Esophagus muscularis mucosa (tissue), 4 donors: ENCODE measurements at regions not wholly inside any gene's neighbourhood (a gene's known extent, or its start where the extent isn't known, plus 50 kb on each side); places are given as distances from the start of the nearest gene placed in this dataset.

Source experiments
- DNase-seq: peaks from one replicate; pipeline ENCODE4 v3.0.0-alpha.2; 2017; ENCODE audit errors: extremely low spot score
- H3K27ac ChIP-seq, 4 donors: fragments of 200-600 bp; sonication (generic); replicated peaks in 1 of 4; 1 replicate in 3 of 4; 2 replicates in 1 of 4; pipeline ENCODE4 v1.5.1; 2016 to 2019; ENCODE audit warnings: mild to moderate bottlenecking in 1 of 4
- H3K27me3 ChIP-seq, 4 donors: fragments of 200-600 bp; sonication (generic); one replicate each; pipeline versions ENCODE4 v1.5.1 to v1.6.0; 2016 to 2019
- H3K36me3 ChIP-seq, 4 donors: fragments of 200-600 bp; sonication (generic); one replicate each; pipeline ENCODE4 v1.5.1; 2016 to 2019
- H3K4me1 ChIP-seq, 4 donors: fragments of 200-600 bp; sonication (generic); one replicate each; pipeline ENCODE4 v1.5.1; 2016 to 2019
- H3K4me3 ChIP-seq, 4 donors: fragments of 200-600 bp; sonication (generic); 1 replicate in 2 of 4; 2 replicates in 2 of 4; pipeline ENCODE4 v1.5.1; 2016 to 2019; ENCODE audit warnings: mild to moderate bottlenecking in 4 of 4, moderate library complexity in 1 of 4
- H3K9me3 ChIP-seq, 4 donors: fragments of 200-600 bp; sonication (generic); 1 replicate in 3 of 4; 2 replicates in 1 of 4; pipeline ENCODE4 v1.5.1; 2016 to 2019
- EP300 ChIP-seq: sonication (generic); formaldehyde crosslinking; IDR thresholded peaks from one replicate; pipeline ENCODE4 v1.6.1; 2017; ENCODE audit warnings: antibody characterized with exemption
- POLR2A ChIP-seq: fragments of 450-650 bp; IDR thresholded peaks from one replicate; pipeline ENCODE4 v1.6.1; 2017; ENCODE audit warnings: antibody characterized with exemption, moderate library complexity, mild to moderate bottlenecking, low read depth
- POLR2AphosphoS5 ChIP-seq, 2 donors: sonication (generic); formaldehyde crosslinking; IDR thresholded peaks; one replicate each; pipeline ENCODE4 v1.6.1; 2017; ENCODE audit warnings: antibody characterized with exemption in 2 of 2
- WGBS: methylation state at CpG from one replicate; pipeline ENCODE4 v1.1.5; 2018; 5-methylcytosine and 5-hydroxymethylcytosine counted together
- intact Hi-C: fragments of 100-400 bp; cut with DNase I; formaldehyde crosslinking; loops from one replicate; pipeline ENCODE4 v1.15.1; 2023
- TF ChIP-seq, protein P1 (sequence below), 3 experiments: fragments of 200-600 bp in 2 of 3; fragments of 450-650 bp in 1 of 3; sonication (generic) in 2 of 3; IDR thresholded peaks; one replicate each; pipeline ENCODE4 v1.5.1; 2017 to 2019; ENCODE audit warnings: antibody characterized with exemption in 3 of 3, mild to moderate bottlenecking in 2 of 3, moderate library complexity in 1 of 3

DNA sequence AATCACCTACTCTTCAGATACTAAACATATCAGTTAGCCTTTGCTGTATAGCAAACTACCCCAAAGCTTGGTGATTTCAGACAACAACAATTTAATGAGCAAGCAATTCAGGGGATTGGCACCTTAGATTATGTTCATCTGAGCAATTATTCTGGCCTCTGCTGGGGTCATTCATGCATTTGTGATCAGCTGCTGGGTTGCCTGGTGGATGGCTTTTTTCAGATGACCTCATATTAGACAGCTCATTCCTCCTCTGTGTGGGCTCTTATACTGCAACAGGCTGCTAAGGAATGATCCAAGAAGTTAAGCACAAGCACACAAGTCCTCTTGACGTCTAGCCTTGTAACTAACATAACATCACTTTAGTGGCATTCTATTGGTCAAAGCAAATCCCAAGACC, 153.0 kb upstream of the PPP1R2C start:
- Histone ChIP-seq H3K36me3 (no peaks in the 10 kb centered on the region), H3K27me3 (no peaks in the 10 kb centered on the region), H3K4me1 (no peaks in the 10 kb centered on the region), H3K27ac (no peak overlapping the region), H3K9me3 (no peaks in the 10 kb centered on the region), H3K4me3 (no peak overlapping the region)
- intact Hi-C loops = no loop called here
- no peak for DNase-seq
- WGBS = 63% methylated on average over 1 of the region's 1 CpG
- no peak for TF ChIP-seq POLR2AphosphoS5 (IDR thresholded peaks at IDR 0.05)

DNA sequence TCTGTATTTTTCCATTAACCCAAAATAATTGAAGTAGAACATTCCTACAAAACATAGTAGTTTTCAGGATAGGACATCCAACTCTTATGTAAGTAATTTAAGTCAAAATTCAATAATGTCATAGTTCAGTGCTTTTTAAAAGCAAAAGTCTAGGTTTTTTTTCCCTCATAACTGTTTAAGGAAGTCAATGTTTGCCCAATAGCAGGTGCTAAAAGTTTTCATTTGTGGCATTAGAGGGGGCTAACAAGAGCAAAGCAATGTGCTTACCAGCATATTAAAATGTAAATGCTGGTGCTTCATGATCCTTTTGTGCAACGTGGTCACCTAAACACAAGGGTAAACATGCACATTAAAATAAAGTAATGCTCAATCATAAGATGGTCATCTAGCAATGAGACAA, 155.2 kb upstream of the PPP1R2C start:
- intact Hi-C loops = no loop called here
- WGBS = 54% methylated on average over 1 of the region's 1 CpG
- no peaks in the 10 kb centered on the region for H3K27me3 ChIP-seq

DNA sequence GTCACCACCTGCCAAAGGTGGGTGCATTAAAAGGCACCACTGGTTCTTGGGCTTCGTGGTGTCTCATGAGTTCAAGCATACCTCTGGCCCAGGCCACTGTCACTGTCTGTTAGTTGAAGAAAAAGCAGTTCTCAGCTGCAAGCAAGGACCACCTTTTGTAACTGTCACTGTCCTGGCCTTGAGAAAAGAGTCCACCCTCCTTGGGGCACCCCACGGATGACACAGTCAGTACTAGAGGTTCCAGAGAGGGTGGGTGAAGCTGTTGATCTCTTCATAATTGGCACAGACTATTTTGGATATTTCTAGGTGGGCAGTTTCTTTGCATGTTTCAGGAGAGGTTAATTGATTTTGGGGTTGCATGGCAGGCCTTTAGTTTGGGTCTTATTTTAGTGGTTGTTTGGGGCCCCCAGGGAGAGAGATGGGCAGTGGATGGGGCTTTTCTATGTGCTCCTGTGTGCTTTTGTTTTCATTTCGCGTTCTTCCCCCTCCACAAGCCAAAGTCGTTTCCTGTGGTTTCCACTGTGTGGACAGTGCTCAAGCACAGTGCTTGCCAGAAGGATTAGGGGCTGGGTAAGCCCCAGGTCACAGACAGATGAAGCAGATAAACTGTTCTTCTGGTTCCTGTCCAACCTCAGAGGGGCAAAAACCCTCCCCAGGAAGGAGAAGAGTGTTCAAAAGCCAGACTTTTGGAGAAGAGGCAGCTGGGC, 156.2 kb upstream of the PPP1R2C start:
- no peak for DNase-seq
- TF ChIP-seq EP300 (no peak), POLR2A (no peak), POLR2AphosphoS5 (IDR thresholded peaks at IDR 0.05) (no peak)
- TF ChIP-seq, protein P1, sequence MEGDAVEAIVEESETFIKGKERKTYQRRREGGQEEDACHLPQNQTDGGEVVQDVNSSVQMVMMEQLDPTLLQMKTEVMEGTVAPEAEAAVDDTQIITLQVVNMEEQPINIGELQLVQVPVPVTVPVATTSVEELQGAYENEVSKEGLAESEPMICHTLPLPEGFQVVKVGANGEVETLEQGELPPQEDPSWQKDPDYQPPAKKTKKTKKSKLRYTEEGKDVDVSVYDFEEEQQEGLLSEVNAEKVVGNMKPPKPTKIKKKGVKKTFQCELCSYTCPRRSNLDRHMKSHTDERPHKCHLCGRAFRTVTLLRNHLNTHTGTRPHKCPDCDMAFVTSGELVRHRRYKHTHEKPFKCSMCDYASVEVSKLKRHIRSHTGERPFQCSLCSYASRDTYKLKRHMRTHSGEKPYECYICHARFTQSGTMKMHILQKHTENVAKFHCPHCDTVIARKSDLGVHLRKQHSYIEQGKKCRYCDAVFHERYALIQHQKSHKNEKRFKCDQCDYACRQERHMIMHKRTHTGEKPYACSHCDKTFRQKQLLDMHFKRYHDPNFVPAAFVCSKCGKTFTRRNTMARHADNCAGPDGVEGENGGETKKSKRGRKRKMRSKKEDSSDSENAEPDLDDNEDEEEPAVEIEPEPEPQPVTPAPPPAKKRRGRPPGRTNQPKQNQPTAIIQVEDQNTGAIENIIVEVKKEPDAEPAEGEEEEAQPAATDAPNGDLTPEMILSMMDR (IDR thresholded peaks at IDR 0.05) = no peak
- H3K27me3 ChIP-seq = no peaks in the 10 kb centered on the region
- WGBS = 41% methylated on average over 5 of the region's 5 CpGs
- no peaks in the 10 kb centered on the region for H3K4me1 ChIP-seq
- no peak overlapping the region for H3K27ac ChIP-seq
- no peaks in the 10 kb centered on the region for H3K9me3 ChIP-seq
- H3K4me3 ChIP-seq = no peak overlapping the region
- intact Hi-C loops = no loop called here
- no peaks in the 10 kb centered on the region for H3K36me3 ChIP-seq

More for the DNA sequence above, 155.2 kb upstream of the PPP1R2C start:
- Histone ChIP-seq H3K4me3 (no peak overlapping the region), H3K4me1 (no peaks in the 10 kb centered on the region), H3K9me3 (no peaks in the 10 kb centered on the region), H3K36me3 (no peaks in the 10 kb centered on the region), H3K27ac (no peak overlapping the region)
- TF ChIP-seq, protein P1 (IDR thresholded peaks at IDR 0.05) = no peak
- no peak for TF ChIP-seq POLR2AphosphoS5 (IDR thresholded peaks at IDR 0.05)
- TF ChIP-seq EP300 = no peak
- TF ChIP-seq POLR2A = no peak
- no peak for DNase-seq

DNA sequence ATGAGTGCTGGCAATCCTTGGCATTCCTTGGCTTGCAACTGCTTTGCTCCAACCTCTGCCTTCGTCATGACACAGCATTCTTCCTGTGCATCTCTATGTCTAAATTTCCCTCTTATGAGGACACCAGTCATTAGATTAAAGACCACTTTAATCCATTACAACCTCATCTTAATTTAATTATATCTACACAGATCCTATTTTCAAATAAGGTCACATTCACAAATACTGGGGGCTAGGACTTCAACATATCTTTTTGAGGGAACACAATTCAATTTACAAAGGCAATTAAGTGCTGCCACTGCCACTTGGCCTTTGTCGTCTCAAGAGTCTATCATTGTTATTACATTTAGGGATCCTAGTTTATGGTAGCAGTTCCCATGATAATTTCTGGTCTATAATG, 163.7 kb upstream of the PPP1R2C start:
- H3K27ac ChIP-seq = no peak overlapping the region
- intact Hi-C loops = no loop called here
- no peak overlapping the region for H3K4me3 ChIP-seq
- no peak for DNase-seq
- no peaks in the 10 kb centered on the region for H3K4me1 ChIP-seq
- no peaks in the 10 kb centered on the region for H3K27me3 ChIP-seq
- 83% methylated on average over 2 of the region's 2 CpGs for WGBS
- TF ChIP-seq, protein P1 (IDR thresholded peaks at IDR 0.05) = no peak
- no peak for TF ChIP-seq POLR2A
- H3K9me3 ChIP-seq = peaks cover 0 to 7% (median 0%) of the 10 kb centered on the region in 4 donors
- no peaks in the 10 kb centered on the region for H3K36me3 ChIP-seq

DNA sequence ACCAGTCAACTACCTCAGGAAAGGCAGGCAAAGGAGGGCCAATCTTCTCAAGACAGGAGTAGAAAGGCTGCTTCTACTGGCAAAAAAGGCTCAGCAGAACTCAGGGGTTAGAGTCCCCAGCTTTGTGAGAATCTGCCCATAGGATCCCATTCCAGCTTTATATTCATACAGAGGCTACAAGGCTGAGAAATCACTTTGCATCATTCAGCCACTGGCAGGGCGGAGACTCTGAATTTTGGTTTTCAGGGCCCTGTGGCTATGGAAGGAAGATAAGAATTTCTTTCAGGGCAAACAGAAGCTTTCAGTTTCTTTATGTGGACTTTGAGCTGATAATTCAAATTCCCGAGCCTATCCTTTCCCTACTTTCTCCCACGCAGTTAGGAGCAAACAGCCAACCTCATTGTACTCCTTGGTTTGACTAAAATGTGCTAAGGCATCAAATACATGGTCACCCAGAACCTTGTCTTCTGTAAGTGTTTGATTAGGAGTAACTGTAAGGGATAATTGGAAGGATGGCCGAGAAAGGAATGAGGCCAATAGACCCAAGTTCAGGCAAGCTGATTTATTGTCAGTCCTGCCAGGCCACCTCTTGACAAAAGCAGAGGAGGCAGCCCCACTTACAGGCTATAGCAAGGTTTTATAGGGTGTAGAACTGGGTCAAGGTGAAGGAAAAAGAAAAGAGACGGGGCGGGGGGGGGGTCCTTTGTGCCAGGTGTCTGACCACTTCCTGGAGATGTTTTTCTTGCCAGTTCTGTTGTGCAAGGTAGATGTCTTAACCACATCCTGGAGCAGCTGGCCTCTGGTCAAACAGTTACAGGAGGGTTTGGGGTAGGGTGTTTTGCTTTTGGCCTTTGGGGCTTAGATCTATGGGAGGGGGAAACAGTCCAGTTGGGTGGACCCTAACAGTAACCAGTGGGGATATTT, 165.3 kb upstream of the PPP1R2C start:
- DNase-seq = no peak
- H3K4me3 ChIP-seq = no peak overlapping the region
- H3K4me1 ChIP-seq = no peaks in the 10 kb centered on the region
- TF ChIP-seq, protein P1 (IDR thresholded peaks at IDR 0.05) = no peak
- TF ChIP-seq EP300 (no peak), POLR2AphosphoS5 (IDR thresholded peaks at IDR 0.05) (no peak), POLR2A (no peak)
- intact Hi-C loops = no loop called here
- no peak overlapping the region for H3K27ac ChIP-seq
- H3K36me3 ChIP-seq = no peaks in the 10 kb centered on the region
- 83% methylated on average over 6 of the region's 6 CpGs for WGBS
- peaks cover 0 to 7% (median 0%) of the 10 kb centered on the region in 4 donors for H3K9me3 ChIP-seq
- no peaks in the 10 kb centered on the region for H3K27me3 ChIP-seq
